Myocyte (in vitro differentiated cells): ENCODE measurements at regions not wholly inside any gene's neighbourhood (a gene's known extent, or its start where the extent isn't known, plus 50 kb on each side); places are given as distances from the start of the nearest gene placed in this dataset.
A peak's percentile ranks its signal among the peaks of the same experiment; 100 is the strongest.

Experiments
- DNase-seq: peaks from one replicate; pipeline ENCODE4 v3.0.0-alpha.2; 2012; ENCODE audit warnings: low read depth

- DNase-seq, result no peak
Observed at GRCh38 chr7:123060446-123060845, 64.9 kb upstream of the TAS2R16 start.

- no peak for DNase-seq
Observed at GRCh38 chr7:123057911-123058310, 62.4 kb upstream of the TAS2R16 start.

DNA sequence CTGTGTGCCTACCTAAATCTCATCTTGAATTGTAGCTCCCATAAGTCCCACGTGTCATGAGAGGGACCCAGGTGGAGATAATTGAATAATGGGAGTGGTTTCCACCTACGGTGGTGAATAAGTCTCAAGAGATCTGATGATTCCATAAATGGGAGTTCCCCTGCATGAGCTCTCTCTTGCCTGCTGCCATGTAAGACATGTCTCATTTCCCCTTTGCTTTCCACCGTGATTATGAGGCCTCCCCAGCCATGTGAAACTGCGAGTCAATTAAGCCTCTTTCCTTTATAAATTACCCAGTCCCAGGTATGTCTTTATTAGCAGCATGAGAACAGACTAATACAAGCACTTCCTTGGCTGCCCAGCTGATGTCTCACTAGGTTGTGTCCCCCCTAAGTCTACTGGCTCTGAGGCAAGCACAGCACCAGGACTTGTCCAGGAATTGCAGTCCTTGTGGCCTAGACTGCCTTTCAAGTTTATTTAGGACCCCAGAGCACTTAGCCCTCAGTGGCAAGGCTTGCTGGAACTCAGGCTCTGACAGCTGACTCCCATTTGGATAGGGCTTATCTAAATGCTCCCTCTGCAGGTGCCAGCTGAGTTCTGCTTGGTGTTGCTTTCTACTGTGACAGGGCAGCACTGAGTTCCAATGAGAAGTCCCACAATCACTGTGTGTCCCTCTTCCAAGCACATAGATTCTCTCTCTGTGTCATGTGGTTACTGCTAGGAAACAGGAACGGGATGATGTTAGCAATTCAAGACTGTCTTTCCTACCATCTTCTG is 59.0 kb upstream of the TAS2R16 start:
- peak; percentile 56 for DNase-seq

- DNase-seq, result no peak
Observed at GRCh38 chr7:123051916-123052315, 56.4 kb upstream of the TAS2R16 start.

GRCh38 chr7:123047955-123048354 is 52.5 kb upstream of the TAS2R16 start:
- no peak for DNase-seq
